ENCODE measurements at regions not wholly inside any gene's neighbourhood (a gene's known extent, or its start where the extent isn't known, plus 50 kb on each side); places are given as distances from the start of the nearest gene placed in this dataset.

DNA sequence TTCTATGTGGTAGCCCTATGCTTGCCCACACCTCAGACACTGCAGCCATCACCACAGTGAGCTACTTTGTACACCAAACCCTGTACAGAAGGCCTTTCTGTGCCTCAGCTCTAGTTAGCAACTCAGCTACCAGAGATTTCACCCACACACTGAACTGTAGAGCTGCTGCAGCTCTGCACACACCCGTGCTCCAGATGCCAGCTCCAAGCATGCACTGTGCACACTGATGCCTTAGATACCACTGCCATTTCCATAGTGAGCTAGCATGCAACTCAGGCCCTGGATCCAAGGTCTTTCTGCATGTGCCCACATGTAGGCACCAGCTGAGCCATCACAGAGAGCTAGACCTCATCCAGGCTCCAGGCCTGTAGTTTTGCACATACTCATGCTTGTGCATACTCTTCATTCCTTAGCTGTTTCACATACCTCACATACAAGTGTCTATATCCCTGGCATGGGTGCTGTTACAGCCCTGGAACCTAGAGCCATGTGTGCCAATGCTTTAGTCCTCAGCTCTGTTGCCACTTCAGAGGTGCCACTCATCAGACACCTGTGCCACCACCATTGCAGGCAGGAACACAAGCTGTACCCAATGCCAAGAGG is 423.5 kb upstream of the NDST3 start:
- H3K36me3 ChIP-seq = no peaks in the 10 kb centered on the region
- TF ChIP-seq, protein P1, sequence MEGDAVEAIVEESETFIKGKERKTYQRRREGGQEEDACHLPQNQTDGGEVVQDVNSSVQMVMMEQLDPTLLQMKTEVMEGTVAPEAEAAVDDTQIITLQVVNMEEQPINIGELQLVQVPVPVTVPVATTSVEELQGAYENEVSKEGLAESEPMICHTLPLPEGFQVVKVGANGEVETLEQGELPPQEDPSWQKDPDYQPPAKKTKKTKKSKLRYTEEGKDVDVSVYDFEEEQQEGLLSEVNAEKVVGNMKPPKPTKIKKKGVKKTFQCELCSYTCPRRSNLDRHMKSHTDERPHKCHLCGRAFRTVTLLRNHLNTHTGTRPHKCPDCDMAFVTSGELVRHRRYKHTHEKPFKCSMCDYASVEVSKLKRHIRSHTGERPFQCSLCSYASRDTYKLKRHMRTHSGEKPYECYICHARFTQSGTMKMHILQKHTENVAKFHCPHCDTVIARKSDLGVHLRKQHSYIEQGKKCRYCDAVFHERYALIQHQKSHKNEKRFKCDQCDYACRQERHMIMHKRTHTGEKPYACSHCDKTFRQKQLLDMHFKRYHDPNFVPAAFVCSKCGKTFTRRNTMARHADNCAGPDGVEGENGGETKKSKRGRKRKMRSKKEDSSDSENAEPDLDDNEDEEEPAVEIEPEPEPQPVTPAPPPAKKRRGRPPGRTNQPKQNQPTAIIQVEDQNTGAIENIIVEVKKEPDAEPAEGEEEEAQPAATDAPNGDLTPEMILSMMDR (IDR thresholded peaks at IDR 0.05; ENCODE audit: borderline replicate concordance) = no peak
- H3K4me1 ChIP-seq = no peaks in the 10 kb centered on the region
- H3K9me3 ChIP-seq (replicated peaks) = peaks cover 45% of the 10 kb centered on the region
- no peak for DNase-seq
- no peak overlapping the region for H3K4me3 ChIP-seq
- no peak overlapping the region for H3K27ac ChIP-seq (replicated peaks)
- H3K27me3 ChIP-seq (ENCODE audit: low read depth) = no peaks in the 10 kb centered on the region
- intact Hi-C loops (cut with micrococcal nuclease) = no loop called here

DNA sequence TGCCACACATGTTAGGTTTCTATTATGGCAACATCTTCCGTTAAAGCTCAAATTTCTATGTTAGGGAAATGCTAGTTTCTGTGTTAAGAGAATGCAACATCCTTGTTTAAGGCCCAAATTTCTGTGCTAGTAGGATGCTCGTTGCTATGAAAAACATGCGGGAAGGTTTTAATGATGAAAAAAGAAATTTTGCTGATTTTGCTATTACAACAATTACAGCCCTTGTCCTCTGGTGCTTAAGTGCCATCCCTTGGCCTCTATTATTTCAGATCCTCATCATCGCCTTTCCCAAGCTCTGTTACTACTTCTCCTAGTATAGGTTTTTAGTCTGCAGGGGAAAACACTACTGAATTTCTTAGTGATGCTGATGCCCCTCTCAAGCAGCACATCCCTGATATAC is 412.6 kb upstream of the NDST3 start:
- Histone ChIP-seq H3K27ac (replicated peaks) (no peak overlapping the region), H3K9me3 (replicated peaks) (peaks cover 31% of the 10 kb centered on the region), H3K36me3 (no peaks in the 10 kb centered on the region), H3K27me3 (ENCODE audit: low read depth) (no peaks in the 10 kb centered on the region), H3K4me3 (no peak overlapping the region), H3K4me1 (no peaks in the 10 kb centered on the region)
- TF ChIP-seq, protein P1 (IDR thresholded peaks at IDR 0.05; ENCODE audit: borderline replicate concordance) = no peak
- intact Hi-C loops (cut with micrococcal nuclease) = no loop called here
- DNase-seq = no peak

GRCh38 chr4:117623326-117623725 is 411.0 kb upstream of the NDST3 start:
- no peaks in the 10 kb centered on the region for H3K4me1 ChIP-seq
- H3K27ac ChIP-seq (replicated peaks) = no peak overlapping the region
- no peaks in the 10 kb centered on the region for H3K27me3 ChIP-seq (ENCODE audit: low read depth)
- H3K36me3 ChIP-seq = no peaks in the 10 kb centered on the region
- no peak overlapping the region for H3K4me3 ChIP-seq
- TF ChIP-seq, protein P1 (IDR thresholded peaks at IDR 0.05; ENCODE audit: borderline replicate concordance) = no peak
- H3K9me3 ChIP-seq (replicated peaks) = peaks cover 14% of the 10 kb centered on the region
- DNase-seq = no peak
- intact Hi-C loops (cut with micrococcal nuclease) = no loop called here

- Histone ChIP-seq H3K9me3 (replicated peaks) (peaks cover 18% of the 10 kb centered on the region), H3K27me3 (ENCODE audit: low read depth) (no peaks in the 10 kb centered on the region), H3K4me3 (no peak overlapping the region), H3K36me3 (no peaks in the 10 kb centered on the region), H3K4me1 (no peaks in the 10 kb centered on the region), H3K27ac (replicated peaks) (no peak overlapping the region)
- intact Hi-C loops (cut with micrococcal nuclease) = no loop called here
- TF ChIP-seq, protein P1 (IDR thresholded peaks at IDR 0.05; ENCODE audit: borderline replicate concordance) = no peak
- no peak for DNase-seq
Observed at GRCh38 chr4:117626664-117627063, 407.6 kb upstream of the NDST3 start.

- no peak for DNase-seq
- H3K27me3 ChIP-seq (ENCODE audit: low read depth) = no peaks in the 10 kb centered on the region
- no peak overlapping the region for H3K4me3 ChIP-seq
- H3K4me1 ChIP-seq = no peaks in the 10 kb centered on the region
- peaks cover 14% of the 10 kb centered on the region for H3K9me3 ChIP-seq (replicated peaks)
- no peak overlapping the region for H3K27ac ChIP-seq (replicated peaks)
- H3K36me3 ChIP-seq = no peaks in the 10 kb centered on the region
- TF ChIP-seq, protein P1 (IDR thresholded peaks at IDR 0.05; ENCODE audit: borderline replicate concordance) = no peak
- intact Hi-C loops (cut with micrococcal nuclease) = no loop called here
Observed at GRCh38 chr4:117634716-117635115, 399.6 kb upstream of the NDST3 start.
